PC-3 (cell line): ENCODE measurements at regions not wholly inside any gene's neighbourhood (a gene's known extent, or its start where the extent isn't known, plus 50 kb on each side); places are given as distances from the start of the nearest gene placed in this dataset.

Source experiments
- CTCF ChIP-seq: fragments of 300-600 bp; sonication (generic); conservative IDR thresholded peaks from 2 replicates; pipeline ENCODE4 v1.5.1; 2017; ENCODE audit warnings: antibody characterized with exemption, low read depth, mild to moderate bottlenecking, low read length
- EZH2 ChIP-seq: fragments of 300-600 bp; sonication (generic); IDR thresholded peaks from one replicate; pipeline ENCODE4 v1.6.1; 2017; ENCODE audit warnings: antibody characterized with exemption, mild to moderate bottlenecking, low read length; ENCODE audit not compliant: unreplicated experiment
- EZH2phosphoT487 ChIP-seq: fragments of 300-600 bp; sonication (generic); IDR thresholded peaks from 2 replicates; pipeline ENCODE4 v1.6.1; 2018; ENCODE audit warnings: mild to moderate bottlenecking, antibody characterized with exemption, low read length, borderline replicate concordance

DNA sequence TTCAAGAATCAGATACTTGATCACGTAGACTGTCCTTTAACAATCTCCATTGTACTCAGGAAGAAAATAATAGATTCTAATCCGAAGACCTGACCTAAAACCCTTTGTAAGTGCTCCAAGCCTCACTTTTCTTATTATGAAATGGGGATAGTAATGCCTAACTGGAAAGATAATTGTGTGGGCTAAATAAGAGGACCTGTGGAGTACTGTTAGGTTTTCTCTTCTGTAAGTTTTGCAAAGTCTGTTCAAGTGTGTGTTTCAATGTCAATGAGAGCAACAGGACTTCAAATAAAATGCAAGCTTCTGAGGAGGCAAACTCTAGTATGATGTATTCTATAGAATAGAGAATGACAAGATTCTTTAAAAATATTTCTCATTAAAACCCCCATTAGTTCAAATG lies 348.6 kb downstream of the USP25 start:
- TF ChIP-seq CTCF (no peak), EZH2 (no peak), EZH2phosphoT487 (no peak)
